Right lobe of liver (tissue), 6 donors: ENCODE measurements at regions not wholly inside any gene's neighbourhood (a gene's known extent, or its start where the extent isn't known, plus 50 kb on each side); places are given as distances from the start of the nearest gene placed in this dataset.
A peak's percentile ranks its signal among the peaks of the same experiment; 100 is the strongest.

Experiments
- ATAC-seq, 4 donors: fragments of 200-7000 bp; cut with Tn5 transposase; one replicate each; pipeline ENCODE4 v1.9.1; 2020; ENCODE audit warnings: mild to moderate bottlenecking in 4 of 4, moderate library complexity in 4 of 4
- DNase-seq, 3 donors: peaks; one replicate each; pipeline ENCODE4 v3.0.0-alpha.2; 2020
- H3K27ac ChIP-seq, 3 donors: fragments of 200-600 bp; one replicate each; pipeline ENCODE4 v1.8.0; 2022
- H3K27me3 ChIP-seq, 2 donors: fragments of 200-600 bp; one replicate each; pipeline ENCODE4 v1.8.0; 2022
- H3K36me3 ChIP-seq, 4 donors: fragments of 200-600 bp; sonication (generic) in 1 of 4; one replicate each; pipeline versions ENCODE4 v1.5.1 to v1.8.0; 2017 to 2022; ENCODE audit warnings: control low read depth in 1 of 4
- H3K4me1 ChIP-seq, 4 donors: fragments of 200-600 bp; sonication (generic) in 1 of 4; one replicate each; pipeline versions ENCODE4 v1.5.1 to v1.8.0; 2017 to 2022; ENCODE audit warnings: control low read depth in 1 of 4
- H3K4me3 ChIP-seq, 3 donors: fragments of 200-600 bp; one replicate each; pipeline ENCODE4 v1.8.0; 2022
- H3K9me3 ChIP-seq, 4 donors: fragments of 200-600 bp; sonication (generic) in 1 of 4; one replicate each; pipeline versions ENCODE4 v1.5.1 to v1.8.0; 2017 to 2022; ENCODE audit warnings: control low read depth in 1 of 4
- CTCF ChIP-seq, 4 donors: fragments of 200-600 bp in 3 of 4; fragments of 450-650 bp in 1 of 4; IDR thresholded peaks; one replicate each; pipeline versions ENCODE4 v1.5.1 to v1.8.0; 2016 to 2022; ENCODE audit warnings: antibody characterized with exemption in 4 of 4, mild to moderate bottlenecking in 2 of 4
- POLR2A ChIP-seq: fragments of 450-650 bp; IDR thresholded peaks from one replicate; pipeline ENCODE4 v1.6.1; 2017; ENCODE audit warnings: antibody characterized with exemption, mild to moderate bottlenecking
- WGBS: methylation state at CpG from one replicate; pipeline ENCODE4 v1.1.6; 2018; ENCODE audit warnings: low coverage, low lambda C conversion rate; ENCODE audit not compliant: insufficient coverage; ENCODE audit errors: missing lambda C conversion rate; 5-methylcytosine and 5-hydroxymethylcytosine counted together
- intact Hi-C, 2 donors: fragments of 100-400 bp; cut with DNase I; formaldehyde crosslinking; loops; one replicate each; pipeline versions ENCODE4 v1.11.2 to v1.14.1; 2022
- donor health status: DM: no; HTN: yes; CAD: no.
- donor health status: DM: no; HTN: no; CAD: no.
- donor health status: DM: no; HTN: no; CAD: no.
- donor health status: DM: no; HTN: yes; CAD: no.
- donor health status: DM: no; HTN: yes; CAD: no.

GRCh38 chr22:35150183-35151107 is 84.5 kb downstream of the ISX start:
- ATAC-seq: peak; percentile 49 to 79 (median 60)
- H3K4me3 ChIP-seq: no peak overlapping the region
- H3K4me1 ChIP-seq: no peaks in the 10 kb centered on the region
- no peaks in the 10 kb centered on the region for H3K27me3 ChIP-seq
- intact Hi-C loops: no loop called here
- TF ChIP-seq POLR2A (no peak), CTCF (IDR thresholded peaks at IDR 0.05) (peak; percentile 53 to 75 (median 67))
- H3K27ac ChIP-seq: no peak overlapping the region
- no peaks in the 10 kb centered on the region for H3K9me3 ChIP-seq
- WGBS: 38% methylated on average over 19 of the region's 22 CpGs
- peak; percentile 54 to 60 (median 60) for DNase-seq
- H3K36me3 ChIP-seq: no peaks in the 10 kb centered on the region

- intact Hi-C loops: no loop called here
- H3K4me1 ChIP-seq: no peaks in the 10 kb centered on the region
- WGBS: 45% methylated on average over 8 of the region's 8 CpGs
- no peaks in the 10 kb centered on the region for H3K27me3 ChIP-seq
- no peak overlapping the region for H3K27ac ChIP-seq
- TF ChIP-seq POLR2A (no peak), CTCF (IDR thresholded peaks at IDR 0.05) (no peak)
- DNase-seq (no peak), ATAC-seq (no peak)
- no peak overlapping the region for H3K4me3 ChIP-seq
- H3K9me3 ChIP-seq: no peaks in the 10 kb centered on the region
- no peaks in the 10 kb centered on the region for H3K36me3 ChIP-seq
Observed at GRCh38 chr22:35152316-35152715, 86.4 kb downstream of the ISX start.

GRCh38 chr22:35154937-35155387 is 89.0 kb downstream of the ISX start:
- TF ChIP-seq POLR2A (no peak), CTCF (IDR thresholded peaks at IDR 0.05) (peak; percentile 35 to 76 (median 75))
- no peaks in the 10 kb centered on the region for H3K27me3 ChIP-seq
- no peaks in the 10 kb centered on the region for H3K4me1 ChIP-seq
- H3K27ac ChIP-seq: no peak overlapping the region
- intact Hi-C loops: no loop called here
- no peaks in the 10 kb centered on the region for H3K36me3 ChIP-seq
- DNase-seq: peak; percentile 50 to 62 (median 59)
- no peak overlapping the region for H3K4me3 ChIP-seq
- ATAC-seq: peak; percentile 78 to 83 (median 80)
- no peaks in the 10 kb centered on the region for H3K9me3 ChIP-seq
- 8% methylated on average over 10 of the region's 10 CpGs for WGBS

- ATAC-seq: no peak
Observed at GRCh38 chr22:35155403-35156025, 89.6 kb downstream of the ISX start.

More at GRCh38 chr22:35155403-35156025, 89.6 kb downstream of the ISX start:
- Histone ChIP-seq H3K36me3 (no peaks in the 10 kb centered on the region), H3K27ac (no peak overlapping the region), H3K9me3 (no peaks in the 10 kb centered on the region), H3K4me1 (no peaks in the 10 kb centered on the region), H3K27me3 (no peaks in the 10 kb centered on the region), H3K4me3 (no peak overlapping the region)
- no peak for DNase-seq
- intact Hi-C loops: no loop called here
- WGBS: 34% methylated on average over 6 of the region's 7 CpGs
- TF ChIP-seq CTCF (IDR thresholded peaks at IDR 0.05) (no peak), POLR2A (no peak)
